ENCODE measurements at regions not wholly inside any gene's neighbourhood (a gene's known extent, or its start where the extent isn't known, plus 50 kb on each side); places are given as distances from the start of the nearest gene placed in this dataset.
"Not testable (repeated sequence)": the region's sequence is repeated elsewhere in the genome, so short reads cannot be mapped to it uniquely, and the experiment has no call there.

DNA sequence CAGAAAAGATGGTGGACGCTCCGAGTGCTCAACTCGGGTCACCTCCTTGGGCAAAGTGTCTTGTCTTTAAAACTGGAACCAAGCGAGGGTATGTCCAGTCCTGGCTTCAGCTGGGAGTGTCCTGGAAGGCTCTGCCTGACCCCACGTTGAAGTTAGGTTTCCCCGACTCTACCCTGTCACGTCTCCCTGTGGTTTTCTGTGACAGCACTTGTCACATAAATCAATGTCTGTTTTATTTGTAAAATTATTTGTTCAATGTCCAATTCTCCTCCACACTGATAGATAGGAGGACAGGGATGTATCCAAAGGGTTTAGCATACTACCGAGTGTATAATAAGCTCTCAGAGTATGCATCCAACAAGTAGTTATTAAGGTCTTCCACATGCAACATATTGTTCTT, 197.7 kb upstream of the IRF2BP2 start:
- DNase-seq; H3K36me3 ChIP-seq (ENCODE audit: control insufficient read depth in 2 of 3, insufficient read depth in 3 of 3, low read length in 3 of 3); H3K9me3 Mint-ChIP-seq; H3K27me3 Mint-ChIP-seq; H3K27me3 ChIP-seq (ENCODE audit: control insufficient read depth in 2 of 2, insufficient read depth in 2 of 2, low read length in 2 of 2); CTCF ChIA-PET; H3K4me3 Mint-ChIP-seq; intact Hi-C loops (cut with micrococcal nuclease); ATAC-seq; H3K4me3 ChIP-seq (ENCODE audit: low read length); H3K27ac Mint-ChIP-seq; POLR2A ChIA-PET; H3K9me3 ChIP-seq (ENCODE audit: control insufficient read depth in 2 of 3, low read length in 3 of 3); H3K36me3 Mint-ChIP-seq; H3K4me1 ChIP-seq (ENCODE audit: control insufficient read depth in 2 of 2, insufficient read depth in 2 of 2, low read length in 2 of 2); H3K27ac ChIP-seq (ENCODE audit: low read depth, low read length); H3K4me1 Mint-ChIP-seq: not testable (repeated sequence)

DNA sequence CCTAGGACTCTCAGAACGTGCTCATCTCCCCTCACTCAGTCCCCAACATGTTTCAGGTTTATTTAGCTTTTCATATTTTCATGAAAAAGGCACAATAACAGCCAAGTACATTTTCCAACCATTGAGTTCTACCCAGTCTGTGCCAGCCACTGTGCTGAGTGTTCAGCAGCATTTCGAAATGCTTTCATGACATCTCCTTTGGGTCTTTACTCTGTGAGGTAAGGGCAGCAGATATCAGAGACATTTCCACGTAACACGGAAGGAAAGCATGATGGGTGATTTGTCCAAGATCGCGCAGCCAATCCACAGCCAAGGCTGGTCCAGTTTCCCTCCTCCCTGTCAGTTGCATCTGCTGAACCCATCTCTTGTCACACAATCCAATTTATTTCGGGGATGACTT, 192.6 kb upstream of the IRF2BP2 start:
- POLR2A ChIA-PET; H3K4me1 Mint-ChIP-seq; H3K27ac Mint-ChIP-seq; H3K27me3 ChIP-seq (ENCODE audit: control insufficient read depth in 2 of 2, insufficient read depth in 2 of 2, low read length in 2 of 2); H3K9me3 ChIP-seq (ENCODE audit: control insufficient read depth in 2 of 3, low read length in 3 of 3); H3K9me3 Mint-ChIP-seq; ATAC-seq; H3K4me1 ChIP-seq (ENCODE audit: control insufficient read depth in 2 of 2, insufficient read depth in 2 of 2, low read length in 2 of 2); H3K4me3 ChIP-seq (ENCODE audit: low read length); DNase-seq; H3K27ac ChIP-seq (ENCODE audit: low read depth, low read length); H3K27me3 Mint-ChIP-seq; CTCF ChIA-PET; H3K36me3 Mint-ChIP-seq; intact Hi-C loops (cut with micrococcal nuclease); H3K36me3 ChIP-seq (ENCODE audit: control insufficient read depth in 2 of 3, insufficient read depth in 3 of 3, low read length in 3 of 3); H3K4me3 Mint-ChIP-seq: not testable (repeated sequence)

- DNase-seq; H3K27ac ChIP-seq (ENCODE audit: low read depth, low read length); H3K36me3 Mint-ChIP-seq; H3K4me3 ChIP-seq (ENCODE audit: low read length); H3K36me3 ChIP-seq (ENCODE audit: control insufficient read depth in 2 of 3, insufficient read depth in 3 of 3, low read length in 3 of 3); H3K9me3 ChIP-seq (ENCODE audit: control insufficient read depth in 2 of 3, low read length in 3 of 3); H3K27me3 Mint-ChIP-seq; H3K9me3 Mint-ChIP-seq; POLR2A ChIA-PET; H3K4me1 ChIP-seq (ENCODE audit: control insufficient read depth in 2 of 2, insufficient read depth in 2 of 2, low read length in 2 of 2); H3K4me1 Mint-ChIP-seq; H3K27ac Mint-ChIP-seq; intact Hi-C loops (cut with micrococcal nuclease); H3K4me3 Mint-ChIP-seq; ATAC-seq; H3K27me3 ChIP-seq (ENCODE audit: control insufficient read depth in 2 of 2, insufficient read depth in 2 of 2, low read length in 2 of 2); CTCF ChIA-PET: not testable (repeated sequence)
These were observed 191.7 kb upstream of the IRF2BP2 start for GRCh38 chr1:234801636-234802035.

DNA sequence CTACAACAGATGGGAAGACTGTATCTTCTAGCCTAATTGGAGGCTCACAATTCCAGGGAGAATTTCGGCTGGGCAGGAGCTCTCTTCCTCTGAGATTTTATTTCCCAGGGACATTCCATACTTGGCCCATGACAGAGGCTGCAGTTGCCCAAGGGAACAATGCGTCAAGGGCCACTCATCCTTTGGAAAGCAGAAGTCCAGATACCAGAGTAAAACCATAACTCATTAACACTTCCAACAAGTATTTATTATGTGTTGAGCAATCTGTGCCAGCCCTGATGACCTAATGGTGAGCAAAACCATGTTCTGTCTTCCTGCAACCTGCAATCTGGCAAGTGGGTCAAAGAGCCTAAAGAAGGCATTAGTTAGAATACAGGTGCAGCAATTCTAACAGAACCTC, 191.2 kb upstream of the IRF2BP2 start:
- H3K4me3 Mint-ChIP-seq; H3K27me3 ChIP-seq (ENCODE audit: control insufficient read depth in 2 of 2, insufficient read depth in 2 of 2, low read length in 2 of 2); intact Hi-C loops (cut with micrococcal nuclease); H3K36me3 ChIP-seq (ENCODE audit: control insufficient read depth in 2 of 3, insufficient read depth in 3 of 3, low read length in 3 of 3); H3K9me3 Mint-ChIP-seq; CTCF ChIA-PET; H3K4me3 ChIP-seq (ENCODE audit: low read length); H3K9me3 ChIP-seq (ENCODE audit: control insufficient read depth in 2 of 3, low read length in 3 of 3); H3K27ac Mint-ChIP-seq; H3K36me3 Mint-ChIP-seq; H3K27ac ChIP-seq (ENCODE audit: low read depth, low read length); DNase-seq; H3K27me3 Mint-ChIP-seq; POLR2A ChIA-PET; H3K4me1 ChIP-seq (ENCODE audit: control insufficient read depth in 2 of 2, insufficient read depth in 2 of 2, low read length in 2 of 2); H3K4me1 Mint-ChIP-seq: not testable (repeated sequence)
- peak; percentile 66 for ATAC-seq

DNA sequence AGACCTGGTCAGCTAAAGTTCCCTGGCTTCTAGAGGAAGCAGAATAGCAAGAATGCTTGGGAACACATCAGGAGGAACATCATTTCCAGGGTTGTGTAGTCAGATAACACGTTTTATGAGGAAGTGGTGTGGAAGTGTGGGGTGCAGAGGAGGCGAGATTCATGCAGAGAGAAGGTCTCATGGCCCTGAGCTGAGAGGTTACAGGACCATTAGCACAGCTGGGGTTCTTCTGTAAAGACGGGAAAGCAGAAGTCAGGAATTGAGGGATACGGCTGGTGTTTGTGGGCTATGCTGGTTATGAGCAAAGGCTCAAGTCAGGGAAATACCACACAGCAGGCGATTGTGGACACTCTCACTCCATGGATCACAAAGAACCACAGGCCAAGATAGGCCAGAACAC, 190.6 kb upstream of the IRF2BP2 start:
- H3K27ac Mint-ChIP-seq; CTCF ChIA-PET; H3K36me3 ChIP-seq (ENCODE audit: control insufficient read depth in 2 of 3, insufficient read depth in 3 of 3, low read length in 3 of 3); H3K9me3 Mint-ChIP-seq; H3K27me3 ChIP-seq (ENCODE audit: control insufficient read depth in 2 of 2, insufficient read depth in 2 of 2, low read length in 2 of 2); H3K36me3 Mint-ChIP-seq; H3K27me3 Mint-ChIP-seq; DNase-seq; H3K4me3 Mint-ChIP-seq; H3K4me1 ChIP-seq (ENCODE audit: control insufficient read depth in 2 of 2, insufficient read depth in 2 of 2, low read length in 2 of 2); H3K4me1 Mint-ChIP-seq; H3K4me3 ChIP-seq (ENCODE audit: low read length); intact Hi-C loops (cut with micrococcal nuclease); POLR2A ChIA-PET; H3K9me3 ChIP-seq (ENCODE audit: control insufficient read depth in 2 of 3, low read length in 3 of 3); H3K27ac ChIP-seq (ENCODE audit: low read depth, low read length): not testable (repeated sequence)
- peak; percentile 47 for ATAC-seq

GRCh38 chr1:234799021-234799689, 189.2 kb upstream of the IRF2BP2 start:
- H3K36me3 Mint-ChIP-seq; H3K4me3 ChIP-seq (ENCODE audit: low read length); H3K4me3 Mint-ChIP-seq; intact Hi-C loops (cut with micrococcal nuclease); POLR2A ChIA-PET; DNase-seq; H3K9me3 ChIP-seq (ENCODE audit: control insufficient read depth in 2 of 3, low read length in 3 of 3); H3K9me3 Mint-ChIP-seq; H3K27me3 ChIP-seq (ENCODE audit: control insufficient read depth in 2 of 2, insufficient read depth in 2 of 2, low read length in 2 of 2); CTCF ChIA-PET; H3K4me1 ChIP-seq (ENCODE audit: control insufficient read depth in 2 of 2, insufficient read depth in 2 of 2, low read length in 2 of 2); H3K27me3 Mint-ChIP-seq; H3K27ac ChIP-seq (ENCODE audit: low read depth, low read length); ATAC-seq; H3K36me3 ChIP-seq (ENCODE audit: control insufficient read depth in 2 of 3, insufficient read depth in 3 of 3, low read length in 3 of 3); H3K27ac Mint-ChIP-seq; H3K4me1 Mint-ChIP-seq: not testable (repeated sequence)

DNA sequence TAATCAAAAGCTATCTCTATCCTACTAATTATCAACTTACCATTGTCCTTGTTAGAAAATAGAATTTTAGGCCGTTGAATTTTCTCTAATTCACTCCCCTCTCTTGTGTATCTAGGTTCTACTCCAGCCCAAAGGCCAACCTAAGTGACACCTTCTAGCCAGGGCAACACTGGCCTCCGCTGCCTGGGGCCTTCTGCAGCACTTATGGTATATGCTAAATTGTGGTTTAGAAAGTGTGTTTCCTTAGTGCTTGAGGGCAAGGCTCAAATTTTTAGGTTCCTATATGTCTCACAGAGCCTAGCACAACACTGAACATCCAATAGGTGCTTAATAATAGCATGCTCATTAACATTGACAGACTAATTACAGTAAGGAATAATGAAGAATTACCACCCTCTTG, 187.2 kb upstream of the IRF2BP2 start:
- DNase-seq; POLR2A ChIA-PET; H3K36me3 ChIP-seq (ENCODE audit: control insufficient read depth in 2 of 3, insufficient read depth in 3 of 3, low read length in 3 of 3); H3K27me3 Mint-ChIP-seq; H3K36me3 Mint-ChIP-seq; intact Hi-C loops (cut with micrococcal nuclease); H3K4me1 ChIP-seq (ENCODE audit: control insufficient read depth in 2 of 2, insufficient read depth in 2 of 2, low read length in 2 of 2); ATAC-seq; H3K4me1 Mint-ChIP-seq; H3K27ac ChIP-seq (ENCODE audit: low read depth, low read length); H3K4me3 Mint-ChIP-seq; H3K4me3 ChIP-seq (ENCODE audit: low read length); H3K9me3 Mint-ChIP-seq; H3K27ac Mint-ChIP-seq; CTCF ChIA-PET; H3K9me3 ChIP-seq (ENCODE audit: control insufficient read depth in 2 of 3, low read length in 3 of 3); H3K27me3 ChIP-seq (ENCODE audit: control insufficient read depth in 2 of 2, insufficient read depth in 2 of 2, low read length in 2 of 2): not testable (repeated sequence)
